HFF-Myc (cell line): ENCODE measurements at regions not wholly inside any gene's neighbourhood (a gene's known extent, or its start where the extent isn't known, plus 50 kb on each side); places are given as distances from the start of the nearest gene placed in this dataset.

Experiments
- DNase-seq: peaks from one replicate; pipeline ENCODE4 v3.0.0-alpha.2; 2011; ENCODE audit warnings: low read depth; ENCODE audit errors: extremely low read depth
- H3K4me3 ChIP-seq: replicated peaks from 2 replicates; pipeline ENCODE4 v1.5.1; 2011; ENCODE audit warnings: low read depth, mild to moderate bottlenecking, control low read depth, low read length
- CTCF ChIP-seq: IDR thresholded peaks from 2 replicates; pipeline ENCODE4 v1.5.1; 2012; ENCODE audit warnings: mild to moderate bottlenecking, low read depth, low read length, control low read depth; ENCODE audit errors: missing control alignments

GRCh38 chr1:184324972-184325371 is 61.9 kb upstream of the C1orf21 start:
- no peak overlapping the region for H3K4me3 ChIP-seq
- TF ChIP-seq CTCF: no peak
- DNase-seq: no peak

GRCh38 chr1:184326278-184326677 is 60.6 kb upstream of the C1orf21 start:
- DNase-seq: no peak
- TF ChIP-seq CTCF: no peak
- H3K4me3 ChIP-seq: no peak overlapping the region

GRCh38 chr1:184329245-184329953 is 57.4 kb upstream of the C1orf21 start:
- TF ChIP-seq CTCF: no peak
- H3K4me3 ChIP-seq: no peak overlapping the region
- no peak for DNase-seq

GRCh38 chr1:184329962-184330868 is 56.6 kb upstream of the C1orf21 start:
- TF ChIP-seq CTCF: no peak
- DNase-seq: no peak
- H3K4me3 ChIP-seq: no peak overlapping the region

GRCh38 chr1:184330875-184331274 is 56.0 kb upstream of the C1orf21 start:
- no peak for TF ChIP-seq CTCF
- H3K4me3 ChIP-seq: no peak overlapping the region
- no peak for DNase-seq
